Kidney capillary endothelial cell (primary cell): ENCODE measurements at regions not wholly inside any gene's neighbourhood (a gene's known extent, or its start where the extent isn't known, plus 50 kb on each side); places are given as distances from the start of the nearest gene placed in this dataset.

Source experiments
- DNase-seq: peaks from one replicate; pipeline ENCODE4 v3.0.0-alpha.2; 2018; ENCODE audit warnings: low spot score

GRCh38 chr9:3732077-3733038, 206.6 kb upstream of the RFX3 start:
- DNase-seq = peak; percentile 87

- no peak for DNase-seq
These were observed 204.7 kb upstream of the RFX3 start for GRCh38 chr9:3730511-3730922.

DNA sequence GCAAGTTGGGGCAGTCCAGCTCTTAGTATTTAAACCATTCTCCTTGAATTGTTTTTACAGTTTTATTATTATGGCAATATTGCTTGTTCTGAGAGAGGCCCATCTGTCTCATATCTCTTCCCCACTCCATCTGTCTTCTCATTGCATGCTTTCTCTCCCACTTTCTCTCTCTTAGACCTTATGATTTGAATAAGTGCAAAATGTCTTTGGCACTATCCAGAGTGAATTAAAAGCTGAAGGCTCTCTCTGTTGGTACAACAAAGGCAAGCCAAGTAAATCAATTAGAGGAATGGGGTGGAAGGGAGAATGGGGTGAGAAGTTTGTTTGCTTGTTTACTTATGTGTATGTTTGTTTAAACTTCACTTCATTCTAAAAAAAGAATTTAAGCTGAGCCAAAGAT, 195.3 kb upstream of the RFX3 start:
- no peak for DNase-seq

DNA sequence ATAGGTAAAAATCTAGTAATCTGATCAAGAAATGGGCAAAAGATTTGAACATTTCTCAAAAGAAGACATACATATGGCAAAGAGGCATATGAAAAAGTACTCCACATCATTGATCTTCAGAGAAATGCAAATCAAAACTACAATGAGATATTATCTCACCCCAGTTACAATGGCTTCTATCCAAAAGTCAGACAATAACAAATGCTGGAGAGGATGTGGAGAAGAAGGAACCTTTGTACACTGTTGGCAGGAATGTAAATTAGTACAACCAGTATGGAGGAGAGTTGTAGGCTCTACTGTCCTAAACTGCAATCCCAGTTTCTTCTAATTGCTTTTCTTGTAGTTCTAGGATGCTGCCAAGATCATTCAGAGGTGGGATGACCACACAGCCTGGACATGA, 193.5 kb upstream of the RFX3 start:
- DNase-seq = peak; percentile 30

- no peak for DNase-seq
These were observed 190.6 kb upstream of the RFX3 start for GRCh38 chr9:3716415-3716814.

GRCh38 chr9:3708751-3709150, 182.9 kb upstream of the RFX3 start:
- DNase-seq = no peak

DNA sequence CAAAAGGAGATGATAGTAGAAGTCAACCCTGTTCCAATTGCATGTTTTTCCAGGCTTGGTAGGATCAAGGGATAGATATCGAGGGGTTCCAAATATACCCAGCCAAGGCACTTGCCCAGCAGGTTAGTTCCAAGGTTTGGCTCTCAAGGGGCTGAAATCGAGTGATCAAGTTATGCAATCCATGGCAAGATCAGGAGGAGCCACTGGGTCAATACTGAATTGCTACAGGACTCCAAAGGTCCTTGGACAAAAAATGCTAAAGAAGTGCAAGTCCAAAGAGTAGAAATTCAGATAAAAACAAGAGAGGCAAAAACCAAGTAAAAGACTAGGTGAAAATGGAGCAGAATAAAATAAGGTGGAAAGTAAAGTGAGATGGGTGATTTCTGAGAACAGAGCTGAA, 179.1 kb upstream of the RFX3 start:
- DNase-seq = no peak

DNA sequence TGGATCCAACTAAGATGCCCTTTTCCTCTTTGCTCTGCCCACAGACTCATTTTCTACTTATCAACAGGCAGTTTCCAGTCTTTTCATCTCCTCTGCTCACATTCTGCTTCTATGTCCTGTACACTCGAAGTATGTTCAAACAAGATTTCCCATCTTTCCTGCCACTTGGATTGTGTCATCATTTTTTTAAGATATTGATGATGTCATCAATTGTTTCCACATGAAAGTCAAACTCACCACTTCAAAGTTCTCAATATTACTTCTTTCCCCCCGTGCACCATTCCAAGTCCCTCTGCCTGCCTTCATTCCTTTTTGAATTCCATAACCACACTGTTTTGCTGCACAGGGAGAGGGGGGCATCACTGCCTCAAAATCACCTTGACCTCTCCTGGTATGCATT, 175.0 kb upstream of the RFX3 start:
- no peak for DNase-seq

DNA sequence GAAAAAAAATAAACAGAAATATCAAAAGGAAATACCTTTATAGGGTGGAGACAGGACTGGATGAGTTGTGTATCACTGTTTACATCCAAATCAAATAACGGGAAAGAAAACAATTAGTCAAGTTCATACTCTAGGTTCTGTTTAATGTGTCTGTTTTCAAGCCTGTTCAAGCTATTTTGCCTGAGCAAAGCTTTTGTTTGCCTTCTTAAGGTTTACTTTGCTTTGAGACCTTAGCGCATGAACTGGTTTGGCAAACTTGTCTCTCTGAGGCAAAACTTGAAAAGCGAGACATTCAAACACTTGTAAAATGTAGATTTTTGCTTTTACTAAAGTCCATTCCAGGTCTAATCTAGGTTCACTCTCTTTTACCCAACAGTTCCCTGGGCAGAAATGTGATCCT, 174.1 kb upstream of the RFX3 start:
- DNase-seq = no peak

DNA sequence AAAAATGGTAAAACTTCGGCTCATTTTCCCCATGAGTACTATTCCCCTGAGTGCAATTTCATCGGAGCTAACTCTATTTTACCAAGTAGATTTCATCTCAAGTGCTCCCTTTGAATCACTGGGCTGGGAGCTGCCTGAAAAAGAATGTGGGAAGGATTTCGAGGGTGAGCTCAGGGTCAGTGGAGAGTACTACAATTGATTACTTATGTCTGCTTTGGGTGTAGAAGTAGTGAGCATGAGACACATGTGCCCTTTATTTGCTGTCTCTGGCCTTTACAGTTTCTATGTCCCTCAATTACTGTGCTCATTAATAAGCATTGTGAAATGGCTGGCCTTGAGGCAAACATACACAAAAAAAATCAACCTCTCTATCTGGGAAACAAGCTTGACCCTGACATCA, 172.7 kb upstream of the RFX3 start:
- DNase-seq = no peak

DNA sequence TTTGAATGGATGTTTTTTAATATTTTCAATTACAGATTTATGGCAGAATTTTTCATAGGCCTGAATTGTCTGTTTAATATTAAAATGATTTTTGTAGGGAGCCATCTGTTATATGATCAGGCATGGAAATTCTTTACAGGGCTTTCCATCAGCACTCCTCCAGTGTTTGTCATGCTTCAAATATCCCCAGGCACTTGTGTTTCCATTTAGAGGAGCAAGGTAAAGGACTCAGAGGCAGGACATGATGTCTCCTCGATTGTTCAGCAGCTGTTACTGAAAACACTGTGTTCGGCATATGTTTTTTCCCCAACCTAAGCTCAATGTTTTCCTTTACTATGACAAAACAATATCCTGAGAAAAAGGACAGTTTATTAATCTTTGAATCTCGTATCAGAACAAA, 172.3 kb upstream of the RFX3 start:
- DNase-seq = no peak

- no peak for DNase-seq
These were observed 170.6 kb upstream of the RFX3 start for GRCh38 chr9:3696368-3696767.

DNA sequence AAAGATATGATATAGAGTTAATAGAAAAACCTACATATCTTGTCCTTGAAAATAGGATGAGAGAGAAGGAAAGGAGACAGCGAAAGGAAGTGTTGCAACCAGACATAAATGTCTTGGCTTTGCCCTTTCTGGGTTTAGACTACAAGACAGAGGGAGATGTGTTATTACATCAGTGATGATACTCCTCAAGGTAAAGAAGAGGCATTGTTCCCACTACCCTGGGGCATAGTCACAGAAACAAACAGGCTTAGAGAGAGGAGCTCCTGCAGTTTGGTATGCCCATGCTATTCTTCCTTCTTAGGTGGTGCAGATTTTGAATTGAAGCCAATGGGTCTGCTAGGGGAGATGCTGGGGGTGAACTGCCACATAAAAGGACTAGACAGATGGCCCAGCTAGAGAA, 166.8 kb upstream of the RFX3 start:
- no peak for DNase-seq

- DNase-seq = no peak
These were observed 163.8 kb upstream of the RFX3 start for GRCh38 chr9:3689555-3689954.

GRCh38 chr9:3687145-3687544, 161.3 kb upstream of the RFX3 start:
- DNase-seq = no peak

DNA sequence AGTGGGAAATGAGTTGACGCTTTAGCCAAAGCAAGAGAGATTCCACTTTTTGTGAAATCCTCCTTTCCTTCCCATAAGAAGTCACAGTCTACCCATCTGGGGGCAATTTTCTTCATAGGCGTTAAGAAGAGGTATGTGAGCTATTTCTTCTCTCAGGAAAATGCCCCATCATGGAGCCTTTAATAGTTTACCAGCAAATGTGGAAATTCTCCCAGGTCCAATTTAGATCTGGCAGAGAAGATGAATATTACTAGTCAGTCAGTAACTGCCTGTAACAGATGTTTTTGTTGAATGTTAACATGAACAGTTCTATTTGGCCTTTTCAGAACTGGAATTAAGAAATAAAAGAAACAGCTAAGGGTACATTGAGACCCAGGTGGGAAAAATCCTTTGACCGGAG, 156.4 kb upstream of the RFX3 start:
- DNase-seq = no peak

- no peak for DNase-seq
These were observed 151.7 kb upstream of the RFX3 start for GRCh38 chr9:3677541-3677940.

DNA sequence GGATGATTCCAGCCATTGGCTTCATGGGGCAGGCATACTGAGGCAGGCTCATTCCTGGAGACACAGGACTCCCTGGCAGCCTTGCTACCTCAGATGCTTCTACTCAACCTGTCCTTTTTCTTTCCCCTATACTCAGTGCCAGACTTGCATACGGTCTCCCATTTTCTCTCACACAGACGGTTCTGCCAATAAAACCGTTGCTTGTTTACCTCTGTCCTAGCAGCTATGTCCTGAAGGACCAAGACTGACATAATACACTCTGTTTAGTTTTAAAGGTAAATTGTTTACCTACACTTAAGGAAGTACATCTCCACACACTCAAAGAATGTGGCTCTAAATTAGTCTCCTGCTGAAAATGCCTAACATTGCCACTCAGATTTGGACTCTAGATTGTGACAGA, 151.0 kb upstream of the RFX3 start:
- no peak for DNase-seq

- DNase-seq = no peak
These were observed 150.1 kb upstream of the RFX3 start for GRCh38 chr9:3675946-3676345.

DNA sequence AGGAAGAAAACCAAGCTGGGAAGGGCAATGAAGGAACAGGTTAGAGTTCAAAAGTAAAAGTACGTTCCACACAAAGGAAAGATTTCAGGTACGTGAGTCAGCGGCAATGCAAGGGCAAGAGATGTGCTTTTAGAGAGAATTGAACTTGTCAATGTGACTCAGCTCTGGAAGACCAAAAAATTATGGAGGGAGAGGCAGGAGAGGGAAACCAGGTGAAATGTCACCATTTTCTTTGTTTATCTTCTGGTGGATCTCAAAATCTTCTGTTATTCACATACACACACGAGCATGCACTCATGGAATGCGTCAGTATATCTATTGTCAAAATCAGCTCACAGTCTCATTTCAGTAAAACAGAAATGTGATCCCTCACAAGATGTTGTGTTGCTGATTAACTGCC, 148.8 kb upstream of the RFX3 start:
- no peak for DNase-seq

GRCh38 chr9:3672399-3672798, 146.6 kb upstream of the RFX3 start:
- DNase-seq = no peak

DNA sequence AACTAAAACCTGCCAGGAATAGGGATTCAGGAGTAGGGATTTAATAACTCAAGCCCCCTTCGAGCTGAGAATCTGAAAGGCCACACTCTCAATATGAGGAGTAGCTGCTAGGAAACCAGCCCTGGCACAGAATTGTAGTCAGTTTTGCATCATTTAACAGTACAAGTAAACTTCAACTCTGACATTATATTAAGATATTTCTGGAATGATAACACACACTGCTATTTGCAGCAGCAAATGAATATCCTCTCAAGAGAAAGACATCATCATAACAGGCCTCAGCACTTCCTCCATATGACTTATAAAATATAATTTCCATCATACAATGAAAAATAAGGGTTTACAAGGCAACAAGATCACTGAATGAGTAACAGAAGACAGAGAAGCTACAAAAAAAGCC, 138.2 kb upstream of the RFX3 start:
- DNase-seq = no peak

- DNase-seq = no peak
These were observed 136.9 kb upstream of the RFX3 start for GRCh38 chr9:3662671-3663070.

DNA sequence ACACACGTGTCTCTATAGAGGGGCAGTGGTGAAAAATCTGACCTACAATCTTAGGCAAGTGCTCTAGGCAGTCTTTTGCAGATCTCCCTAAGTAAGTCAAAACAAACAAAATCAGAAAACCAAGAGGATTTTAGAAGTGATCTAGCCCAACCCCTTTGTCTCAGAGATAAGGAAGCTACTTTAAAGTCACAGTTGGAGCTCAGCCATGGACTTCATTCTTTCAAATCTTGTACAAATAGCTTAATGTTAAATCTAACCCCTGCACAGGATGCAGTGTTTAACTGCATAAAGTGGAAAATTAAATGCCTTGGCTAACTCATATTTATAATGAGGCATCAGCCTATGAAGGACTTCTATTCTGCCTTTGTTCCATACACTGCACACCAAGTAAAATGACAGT, 135.1 kb upstream of the RFX3 start:
- DNase-seq = no peak
